Upper lobe of left lung (tissue), 4 donors: ENCODE measurements at regions not wholly inside any gene's neighbourhood (a gene's known extent, or its start where the extent isn't known, plus 50 kb on each side); places are given as distances from the start of the nearest gene placed in this dataset.

Experiments
- EP300 ChIP-seq, 4 donors: sonication (generic); formaldehyde crosslinking; IDR thresholded peaks; one replicate each; pipeline ENCODE4 v1.5.1; 2017; ENCODE audit warnings: antibody characterized with exemption in 4 of 4, control low read depth in 2 of 4
- POLR2A ChIP-seq, 4 donors: fragments of 450-650 bp; IDR thresholded peaks; one replicate each; pipeline ENCODE4 v1.5.1; 2016 to 2017; ENCODE audit warnings: antibody characterized with exemption in 4 of 4, mild to moderate bottlenecking in 2 of 4
- POLR2AphosphoS5 ChIP-seq, 2 donors: sonication (generic); formaldehyde crosslinking; IDR thresholded peaks; one replicate each; pipeline ENCODE4 v1.5.1; 2017; ENCODE audit warnings: antibody characterized with exemption in 2 of 2
- TF ChIP-seq, protein P1 (sequence below), 6 experiments: fragments of 450-650 bp in 4 of 6; fragments of 200-600 bp in 2 of 6; sonication (generic) in 2 of 6; IDR thresholded peaks; one replicate each; pipeline ENCODE4 v1.5.1; 2016 to 2019; ENCODE audit warnings: antibody characterized with exemption in 6 of 6

GRCh38 chr9:38181866-38182265 is 112.8 kb upstream of the SHB start:
- TF ChIP-seq, protein P1, sequence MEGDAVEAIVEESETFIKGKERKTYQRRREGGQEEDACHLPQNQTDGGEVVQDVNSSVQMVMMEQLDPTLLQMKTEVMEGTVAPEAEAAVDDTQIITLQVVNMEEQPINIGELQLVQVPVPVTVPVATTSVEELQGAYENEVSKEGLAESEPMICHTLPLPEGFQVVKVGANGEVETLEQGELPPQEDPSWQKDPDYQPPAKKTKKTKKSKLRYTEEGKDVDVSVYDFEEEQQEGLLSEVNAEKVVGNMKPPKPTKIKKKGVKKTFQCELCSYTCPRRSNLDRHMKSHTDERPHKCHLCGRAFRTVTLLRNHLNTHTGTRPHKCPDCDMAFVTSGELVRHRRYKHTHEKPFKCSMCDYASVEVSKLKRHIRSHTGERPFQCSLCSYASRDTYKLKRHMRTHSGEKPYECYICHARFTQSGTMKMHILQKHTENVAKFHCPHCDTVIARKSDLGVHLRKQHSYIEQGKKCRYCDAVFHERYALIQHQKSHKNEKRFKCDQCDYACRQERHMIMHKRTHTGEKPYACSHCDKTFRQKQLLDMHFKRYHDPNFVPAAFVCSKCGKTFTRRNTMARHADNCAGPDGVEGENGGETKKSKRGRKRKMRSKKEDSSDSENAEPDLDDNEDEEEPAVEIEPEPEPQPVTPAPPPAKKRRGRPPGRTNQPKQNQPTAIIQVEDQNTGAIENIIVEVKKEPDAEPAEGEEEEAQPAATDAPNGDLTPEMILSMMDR (IDR thresholded peaks at IDR 0.05) = no peak
- TF ChIP-seq POLR2A (IDR thresholded peaks at IDR 0.05) = no peak
- no peak for TF ChIP-seq POLR2AphosphoS5 (IDR thresholded peaks at IDR 0.05)
- no peak for TF ChIP-seq EP300 (IDR thresholded peaks at IDR 0.05)
